Mesothelial cell of epicardium (in vitro differentiated cells): ENCODE measurements at regions not wholly inside any gene's neighbourhood (a gene's known extent, or its start where the extent isn't known, plus 50 kb on each side); places are given as distances from the start of the nearest gene placed in this dataset.

Source experiments
- DNase-seq, 2 experiments: peaks; one replicate each; pipeline ENCODE4 v3.0.0; 2021; ENCODE audit warnings: low spot score in 2 of 2; ENCODE audit not compliant: unreplicated experiment in 2 of 2
- H3K27ac Mint-ChIP-seq: 2 replicates; pipeline ENCODE4 v1.8.0; 2021; ENCODE audit warnings: mixed read lengths
- H3K27me3 Mint-ChIP-seq: 2 replicates; pipeline ENCODE4 v1.8.0; 2021; ENCODE audit warnings: low read depth, mixed read lengths
- H3K36me3 Mint-ChIP-seq: 2 replicates; pipeline ENCODE4 v1.8.0; 2021; ENCODE audit warnings: mixed read lengths
- H3K4me1 Mint-ChIP-seq: 2 replicates; pipeline ENCODE4 v1.8.0; 2021; ENCODE audit warnings: mixed read lengths
- H3K4me3 Mint-ChIP-seq: 2 replicates; pipeline ENCODE4 v1.8.0; 2021; ENCODE audit warnings: mild to moderate bottlenecking, moderate library complexity, mixed read lengths
- H3K9me3 Mint-ChIP-seq: 2 replicates; pipeline ENCODE4 v1.8.0; 2021; ENCODE audit warnings: mixed read lengths
- TF ChIP-seq, protein P1 (sequence below): fragments of 200-600 bp; sonication (generic); IDR thresholded peaks from one replicate; pipeline ENCODE4 v1.5.0; 2021; ENCODE audit warnings: antibody characterized with exemption; ENCODE audit not compliant: unreplicated experiment

DNA sequence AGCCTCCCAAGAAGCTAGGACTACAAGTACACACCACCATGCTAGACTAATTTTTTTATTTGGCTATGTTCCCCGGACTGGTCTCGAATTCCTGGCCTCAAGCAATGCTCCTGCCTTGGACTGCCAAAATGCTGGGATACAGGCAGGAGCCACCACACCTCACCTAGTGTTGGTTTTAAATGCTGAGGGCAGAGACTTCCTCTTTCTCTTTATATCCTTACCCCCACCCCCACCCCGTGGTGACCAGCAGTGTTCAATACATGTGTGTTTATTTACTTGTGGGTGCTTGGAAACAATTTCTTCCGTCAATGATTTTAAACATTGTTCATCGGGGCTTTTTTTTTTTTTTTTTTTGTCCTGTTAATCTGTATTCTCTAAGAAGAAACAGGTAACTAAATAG is 158.9 kb downstream of the ZBTB18 start:
- TF ChIP-seq, protein P1, sequence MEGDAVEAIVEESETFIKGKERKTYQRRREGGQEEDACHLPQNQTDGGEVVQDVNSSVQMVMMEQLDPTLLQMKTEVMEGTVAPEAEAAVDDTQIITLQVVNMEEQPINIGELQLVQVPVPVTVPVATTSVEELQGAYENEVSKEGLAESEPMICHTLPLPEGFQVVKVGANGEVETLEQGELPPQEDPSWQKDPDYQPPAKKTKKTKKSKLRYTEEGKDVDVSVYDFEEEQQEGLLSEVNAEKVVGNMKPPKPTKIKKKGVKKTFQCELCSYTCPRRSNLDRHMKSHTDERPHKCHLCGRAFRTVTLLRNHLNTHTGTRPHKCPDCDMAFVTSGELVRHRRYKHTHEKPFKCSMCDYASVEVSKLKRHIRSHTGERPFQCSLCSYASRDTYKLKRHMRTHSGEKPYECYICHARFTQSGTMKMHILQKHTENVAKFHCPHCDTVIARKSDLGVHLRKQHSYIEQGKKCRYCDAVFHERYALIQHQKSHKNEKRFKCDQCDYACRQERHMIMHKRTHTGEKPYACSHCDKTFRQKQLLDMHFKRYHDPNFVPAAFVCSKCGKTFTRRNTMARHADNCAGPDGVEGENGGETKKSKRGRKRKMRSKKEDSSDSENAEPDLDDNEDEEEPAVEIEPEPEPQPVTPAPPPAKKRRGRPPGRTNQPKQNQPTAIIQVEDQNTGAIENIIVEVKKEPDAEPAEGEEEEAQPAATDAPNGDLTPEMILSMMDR, result no peak
- DNase-seq, result no peak
- Mint-ChIP-seq H3K36me3 (no peaks in the 10 kb centered on the region), H3K4me1 (peaks cover 52% of the 10 kb centered on the region), H3K9me3 (no peaks in the 10 kb centered on the region), H3K4me3 (no peak overlapping the region), H3K27me3 (no peaks in the 10 kb centered on the region), H3K27ac (peak overlapping the region; percentile 90)

DNA sequence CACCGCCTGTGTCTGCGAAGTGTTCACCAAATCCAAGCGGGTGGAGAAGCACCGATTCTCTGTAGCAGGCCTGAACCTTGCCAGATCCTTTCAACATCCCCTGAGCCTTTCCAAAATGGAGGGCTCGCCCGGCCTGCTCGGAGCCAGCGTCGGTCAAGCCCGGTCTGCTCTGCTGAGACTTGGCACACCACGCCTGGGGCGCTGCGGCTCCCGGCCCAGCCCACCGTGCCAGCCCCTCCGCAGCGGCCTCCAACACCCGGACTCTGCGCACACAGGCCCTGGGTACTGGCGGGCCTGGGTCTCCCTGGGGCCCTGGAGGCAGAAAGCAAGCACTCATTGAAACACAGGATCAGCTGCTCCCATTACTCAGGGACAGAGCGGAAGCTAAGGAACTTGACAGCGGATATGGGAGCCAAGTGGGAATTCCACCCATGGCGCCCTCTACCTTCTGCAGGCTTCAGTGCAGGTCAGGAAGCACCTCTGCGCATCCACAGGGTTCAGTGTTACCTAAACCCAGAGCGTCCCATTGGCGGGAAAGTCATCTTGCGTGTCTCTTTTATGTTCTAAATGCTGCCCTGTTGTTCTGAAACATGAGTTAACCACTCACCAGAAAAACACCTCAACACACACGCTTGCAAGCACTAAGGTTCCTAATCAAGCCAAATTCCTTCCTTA is 159.9 kb downstream of the ZBTB18 start:
- H3K9me3 Mint-ChIP-seq, result no peaks in the 10 kb centered on the region
- TF ChIP-seq, protein P1, result peak; percentile 30
- DNase-seq, result no peak
- H3K4me3 Mint-ChIP-seq, result no peak overlapping the region
- peak overlapping the region; percentile 90 for H3K27ac Mint-ChIP-seq
- H3K4me1 Mint-ChIP-seq, result peaks cover 56% of the 10 kb centered on the region
- H3K36me3 Mint-ChIP-seq, result no peaks in the 10 kb centered on the region
- H3K27me3 Mint-ChIP-seq, result no peaks in the 10 kb centered on the region

DNA sequence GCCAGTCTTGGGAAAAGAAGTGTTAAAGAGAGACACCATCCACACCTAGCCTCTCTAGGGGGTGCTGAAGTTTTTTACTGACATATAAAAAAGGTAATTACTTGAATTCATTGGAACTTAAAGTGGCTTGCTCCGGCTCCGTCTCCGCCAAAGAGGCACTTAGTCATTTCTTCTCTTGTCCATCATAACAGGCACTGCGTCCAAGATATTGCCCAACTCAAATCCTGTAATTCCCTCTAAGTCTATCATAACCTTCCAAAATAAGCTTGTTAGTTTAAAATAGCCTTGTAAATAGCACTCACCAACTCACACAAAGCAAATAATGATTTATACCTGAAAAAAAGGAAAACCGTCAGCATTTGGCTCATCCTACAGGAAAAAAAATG is 160.5 kb downstream of the ZBTB18 start:
- TF ChIP-seq, protein P1, result no peak
- H3K36me3 Mint-ChIP-seq, result no peaks in the 10 kb centered on the region
- peak overlapping the region; percentile 79 for H3K27ac Mint-ChIP-seq
- no peaks in the 10 kb centered on the region for H3K9me3 Mint-ChIP-seq
- no peak for DNase-seq
- peaks cover 56% of the 10 kb centered on the region for H3K4me1 Mint-ChIP-seq
- H3K4me3 Mint-ChIP-seq, result no peak overlapping the region
- no peaks in the 10 kb centered on the region for H3K27me3 Mint-ChIP-seq

DNA sequence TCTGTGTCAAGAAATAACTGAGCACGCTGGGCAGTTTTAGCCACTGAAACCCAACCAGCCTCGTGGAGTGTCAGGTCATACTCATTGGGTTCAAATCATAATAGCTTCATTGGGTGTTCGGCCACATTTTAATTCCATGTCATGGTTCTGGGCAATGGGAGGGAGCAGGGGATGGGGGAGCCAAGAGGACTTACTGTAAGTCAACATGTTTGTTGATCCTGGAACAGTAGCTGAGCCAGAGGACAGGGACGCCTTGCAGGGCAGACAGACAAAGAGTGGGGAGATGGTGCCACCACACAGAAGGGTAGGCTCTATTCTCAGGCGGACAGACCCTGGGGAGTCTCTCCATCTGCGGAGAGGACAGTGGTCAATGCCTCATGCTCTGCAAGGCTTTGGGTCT is 161.1 kb downstream of the ZBTB18 start:
- Mint-ChIP-seq H3K4me1 (peaks cover 60% of the 10 kb centered on the region), H3K27me3 (no peaks in the 10 kb centered on the region), H3K4me3 (no peak overlapping the region), H3K36me3 (no peaks in the 10 kb centered on the region), H3K27ac (peak overlapping the region; percentile 91), H3K9me3 (no peaks in the 10 kb centered on the region)
- no peak for DNase-seq
- TF ChIP-seq, protein P1, result no peak

DNA sequence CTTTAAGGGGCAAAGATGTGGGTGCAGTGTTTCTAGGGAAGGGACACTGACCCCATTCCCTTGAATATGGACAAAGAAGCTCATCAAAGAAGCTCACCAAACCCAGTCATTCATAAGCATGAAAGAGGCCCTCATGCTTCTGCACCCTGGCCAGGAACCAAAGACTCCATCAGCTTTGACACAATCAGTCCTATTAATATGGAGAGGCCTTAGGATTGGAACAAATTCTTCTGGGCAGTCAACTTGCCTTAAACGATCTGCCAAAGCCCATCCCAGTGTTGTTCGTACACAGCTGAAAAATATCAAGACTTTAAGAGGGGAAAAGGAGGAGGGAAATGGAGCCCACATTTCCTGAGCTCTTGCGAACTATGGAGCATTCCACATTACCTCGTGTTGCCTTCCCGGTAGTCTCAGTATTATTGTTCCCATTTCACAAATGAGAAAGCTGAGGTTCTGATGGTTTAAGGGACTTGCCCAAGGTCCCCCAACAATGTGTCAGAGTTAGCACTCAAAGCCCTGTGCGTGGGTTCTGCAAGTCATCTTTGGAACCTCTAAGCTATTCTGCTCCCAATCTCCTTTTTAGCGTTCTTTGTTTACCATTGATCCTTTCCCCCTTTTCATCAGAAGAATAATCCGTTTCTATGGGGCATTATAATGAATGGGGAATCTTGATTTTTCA is 161.9 kb downstream of the ZBTB18 start:
- no peak overlapping the region for H3K4me3 Mint-ChIP-seq
- no peaks in the 10 kb centered on the region for H3K9me3 Mint-ChIP-seq
- peaks cover 68% of the 10 kb centered on the region for H3K4me1 Mint-ChIP-seq
- H3K36me3 Mint-ChIP-seq, result no peaks in the 10 kb centered on the region
- peak overlapping the region; percentile 91 for H3K27ac Mint-ChIP-seq
- no peak for DNase-seq
- TF ChIP-seq, protein P1, result no peak
- H3K27me3 Mint-ChIP-seq, result no peaks in the 10 kb centered on the region
